ENCODE measurements at regions not wholly inside any gene's neighbourhood (a gene's known extent, or its start where the extent isn't known, plus 50 kb on each side); places are given as distances from the start of the nearest gene placed in this dataset.

DNA sequence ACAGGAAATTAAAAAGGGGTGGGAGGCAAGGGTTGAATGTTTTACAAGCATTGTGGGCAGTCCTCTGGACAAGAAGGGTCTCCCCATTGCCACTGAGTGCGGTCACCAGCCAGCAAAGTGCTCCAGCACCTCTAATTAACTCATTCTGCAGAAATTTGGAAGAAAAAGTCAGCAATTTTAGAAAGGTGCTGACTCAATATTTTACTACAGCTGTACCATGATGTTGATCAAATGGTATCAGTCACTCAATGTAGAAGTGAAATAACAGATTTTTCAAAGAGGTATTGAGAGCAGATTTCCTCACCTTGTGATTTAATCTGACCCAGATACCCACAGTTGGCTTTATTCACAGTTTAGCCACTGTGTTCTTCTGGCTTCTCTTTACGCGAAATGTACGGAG, 96.7 kb downstream of the PMP22 start:
- 73% methylated on average over 4 of the region's 4 CpGs for WGBS (ENCODE audit: insufficient coverage, low coverage, low lambda C conversion rate, missing lambda C conversion rate)
- Histone ChIP-seq H3K4me1 (no peaks in the 10 kb centered on the region), H3K27me3 (no peaks in the 10 kb centered on the region), H3K9me3 (no peaks in the 10 kb centered on the region), H3K4me3 (no peak overlapping the region), H3K36me3 (no peaks in the 10 kb centered on the region), H3K27ac (no peak overlapping the region)
- intact Hi-C loops (cut with DNase I): no loop called here
- TF ChIP-seq, protein P1, sequence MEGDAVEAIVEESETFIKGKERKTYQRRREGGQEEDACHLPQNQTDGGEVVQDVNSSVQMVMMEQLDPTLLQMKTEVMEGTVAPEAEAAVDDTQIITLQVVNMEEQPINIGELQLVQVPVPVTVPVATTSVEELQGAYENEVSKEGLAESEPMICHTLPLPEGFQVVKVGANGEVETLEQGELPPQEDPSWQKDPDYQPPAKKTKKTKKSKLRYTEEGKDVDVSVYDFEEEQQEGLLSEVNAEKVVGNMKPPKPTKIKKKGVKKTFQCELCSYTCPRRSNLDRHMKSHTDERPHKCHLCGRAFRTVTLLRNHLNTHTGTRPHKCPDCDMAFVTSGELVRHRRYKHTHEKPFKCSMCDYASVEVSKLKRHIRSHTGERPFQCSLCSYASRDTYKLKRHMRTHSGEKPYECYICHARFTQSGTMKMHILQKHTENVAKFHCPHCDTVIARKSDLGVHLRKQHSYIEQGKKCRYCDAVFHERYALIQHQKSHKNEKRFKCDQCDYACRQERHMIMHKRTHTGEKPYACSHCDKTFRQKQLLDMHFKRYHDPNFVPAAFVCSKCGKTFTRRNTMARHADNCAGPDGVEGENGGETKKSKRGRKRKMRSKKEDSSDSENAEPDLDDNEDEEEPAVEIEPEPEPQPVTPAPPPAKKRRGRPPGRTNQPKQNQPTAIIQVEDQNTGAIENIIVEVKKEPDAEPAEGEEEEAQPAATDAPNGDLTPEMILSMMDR (IDR thresholded peaks at IDR 0.05): no peak
- no peak for TF ChIP-seq POLR2A (IDR thresholded peaks at IDR 0.05)
- ATAC-seq: no peak
- no peak for DNase-seq

DNA sequence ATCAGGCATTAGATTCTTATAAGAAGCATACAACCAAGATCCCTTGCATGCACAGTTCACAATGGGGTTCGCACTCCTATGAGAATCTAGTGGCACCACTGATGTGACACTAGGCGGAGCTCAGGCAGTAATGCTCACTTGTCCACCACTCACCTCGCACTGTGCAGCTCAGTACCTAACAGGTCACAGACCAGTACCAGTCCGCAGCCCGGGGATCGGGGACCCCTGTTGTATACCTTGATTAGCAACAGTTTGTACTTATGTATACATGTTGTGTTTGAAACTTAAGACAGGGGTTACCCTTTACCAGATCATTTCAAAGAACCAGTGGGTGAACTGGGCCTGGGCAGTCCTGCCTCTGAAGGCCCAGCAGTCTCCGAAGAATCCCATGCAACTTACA, 103.7 kb downstream of the PMP22 start:
- TF ChIP-seq POLR2A (IDR thresholded peaks at IDR 0.05): no peak
- intact Hi-C loops (cut with DNase I): no loop called here
- Histone ChIP-seq H3K4me3 (no peak overlapping the region), H3K27ac (no peak overlapping the region), H3K4me1 (no peaks in the 10 kb centered on the region), H3K9me3 (no peaks in the 10 kb centered on the region), H3K27me3 (no peaks in the 10 kb centered on the region), H3K36me3 (no peaks in the 10 kb centered on the region)
- 88% methylated on average over 4 of the region's 7 CpGs for WGBS (ENCODE audit: insufficient coverage, low coverage, low lambda C conversion rate, missing lambda C conversion rate)
- ATAC-seq (no peak), DNase-seq (no peak)

DNA sequence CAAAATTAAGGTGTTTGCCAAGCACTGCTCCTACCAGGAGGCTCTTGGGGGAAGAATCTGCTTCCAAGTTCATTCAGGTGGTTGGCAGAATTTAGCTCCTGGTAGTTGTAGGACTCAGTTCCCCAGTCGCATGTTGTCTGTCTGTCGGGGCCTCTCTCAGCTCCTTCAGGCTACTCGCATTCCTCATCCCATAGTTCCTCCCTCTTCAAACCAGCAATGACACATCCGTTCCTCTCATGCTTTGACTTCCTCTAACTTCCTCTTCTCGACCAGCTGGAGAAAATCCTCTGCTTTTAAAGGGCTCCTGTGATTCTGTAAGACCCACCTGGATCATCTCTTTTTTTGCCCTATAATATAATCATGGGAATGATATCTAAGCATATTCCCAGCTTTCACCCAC, 108.1 kb downstream of the PMP22 start:
- Histone ChIP-seq H3K27ac (no peak overlapping the region), H3K9me3 (no peaks in the 10 kb centered on the region), H3K27me3 (no peaks in the 10 kb centered on the region), H3K4me3 (no peak overlapping the region), H3K36me3 (no peaks in the 10 kb centered on the region), H3K4me1 (no peaks in the 10 kb centered on the region)
- TF ChIP-seq, protein P1 (IDR thresholded peaks at IDR 0.05): no peak
- TF ChIP-seq POLR2A (IDR thresholded peaks at IDR 0.05): no peak
- intact Hi-C loops (cut with DNase I): no loop called here
- peak in 1 of 4 donors; percentile 22 for ATAC-seq
- no peak for DNase-seq
- WGBS (ENCODE audit: insufficient coverage, low coverage, low lambda C conversion rate, missing lambda C conversion rate): 10% methylated on average over 5 of the region's 5 CpGs

DNA sequence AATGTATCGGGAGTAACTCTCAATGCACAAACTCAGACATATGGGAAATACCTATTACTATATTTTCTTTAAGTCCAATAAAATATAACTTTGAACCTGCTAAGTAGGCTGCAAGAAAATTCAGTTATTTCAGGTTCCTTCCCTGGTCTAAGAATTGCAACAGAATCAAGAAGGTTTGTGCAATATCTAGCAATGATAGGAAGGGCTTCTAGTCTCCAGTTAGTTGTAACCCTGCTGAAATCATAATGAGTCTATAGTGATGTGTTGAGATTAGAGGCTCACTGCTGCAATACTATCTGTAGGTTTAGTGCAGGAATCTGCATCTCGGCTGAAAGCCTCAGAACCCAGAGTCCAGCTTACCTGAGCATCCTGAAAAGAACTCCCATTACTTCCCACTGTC, 110.5 kb downstream of the PMP22 start:
- Histone ChIP-seq H3K27me3 (no peaks in the 10 kb centered on the region), H3K36me3 (no peaks in the 10 kb centered on the region), H3K4me1 (no peaks in the 10 kb centered on the region), H3K9me3 (no peaks in the 10 kb centered on the region), H3K4me3 (no peak overlapping the region), H3K27ac (no peak overlapping the region)
- 47% methylated on average over 2 of the region's 2 CpGs for WGBS (ENCODE audit: insufficient coverage, low coverage, low lambda C conversion rate, missing lambda C conversion rate)
- TF ChIP-seq, protein P1 (IDR thresholded peaks at IDR 0.05): no peak
- no peak for TF ChIP-seq POLR2A (IDR thresholded peaks at IDR 0.05)
- ATAC-seq (no peak), DNase-seq (no peak)
- intact Hi-C loops (cut with DNase I): no loop called here

DNA sequence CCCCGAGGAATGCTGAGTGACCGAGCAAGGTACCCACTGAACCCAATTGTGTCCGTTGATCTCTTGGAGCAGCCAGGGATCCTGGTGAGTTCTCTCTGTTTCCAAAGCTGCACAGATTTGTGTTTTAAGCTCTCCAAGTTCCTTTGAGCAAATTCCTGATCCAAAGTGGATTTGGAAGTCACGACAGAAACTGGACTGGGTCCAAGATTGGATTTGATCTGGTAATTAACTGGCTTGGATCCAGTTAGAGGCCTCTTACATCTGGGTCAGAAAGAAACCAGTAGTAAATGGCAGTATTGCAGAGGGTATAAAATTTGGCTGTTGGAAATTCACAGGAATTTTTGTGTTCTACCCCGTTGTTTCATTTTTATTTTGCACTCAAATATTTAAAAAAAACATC, 119.5 kb downstream of the PMP22 start:
- 80% methylated on average over 5 of the region's 5 CpGs for WGBS (ENCODE audit: insufficient coverage, low coverage, low lambda C conversion rate, missing lambda C conversion rate)

More for the DNA sequence above, 119.5 kb downstream of the PMP22 start:
- H3K27ac ChIP-seq: no peak overlapping the region
- no peak for TF ChIP-seq POLR2A (IDR thresholded peaks at IDR 0.05)
- TF ChIP-seq, protein P1 (IDR thresholded peaks at IDR 0.05): no peak
- H3K4me3 ChIP-seq: no peak overlapping the region
- H3K36me3 ChIP-seq: no peaks in the 10 kb centered on the region
- intact Hi-C loops (cut with DNase I): no loop called here
- no peaks in the 10 kb centered on the region for H3K4me1 ChIP-seq
- H3K27me3 ChIP-seq: no peaks in the 10 kb centered on the region
- DNase-seq: no peak
- no peaks in the 10 kb centered on the region for H3K9me3 ChIP-seq
- ATAC-seq: no peak

All from right lobe of liver (tissue), 6 donors.